ENCODE measurements at regions not wholly inside any gene's neighbourhood (a gene's known extent, or its start where the extent isn't known, plus 50 kb on each side); places are given as distances from the start of the nearest gene placed in this dataset.

- DNase-seq = no peak
Observed at GRCh38 chr15:77818484-77819047, 185.9 kb upstream of the LINGO1 start.

- no peak for DNase-seq
Observed at GRCh38 chr15:77817434-77817833, 184.7 kb upstream of the LINGO1 start.

GRCh38 chr15:77816983-77817382 is 184.3 kb upstream of the LINGO1 start:
- DNase-seq = no peak

- DNase-seq = no peak
Observed at GRCh38 chr15:77815015-77815414, 182.3 kb upstream of the LINGO1 start.

- no peak for DNase-seq
Observed at GRCh38 chr15:77812664-77813063, 180.0 kb upstream of the LINGO1 start.

GRCh38 chr15:77811270-77811669 is 178.6 kb upstream of the LINGO1 start:
- DNase-seq = no peak

GRCh38 chr15:77810130-77810571 is 177.4 kb upstream of the LINGO1 start:
- no peak for DNase-seq

- DNase-seq = no peak
Observed at GRCh38 chr15:77808581-77809177, 176.0 kb upstream of the LINGO1 start.

- DNase-seq = no peak
Observed at GRCh38 chr15:77808075-77808474, 175.4 kb upstream of the LINGO1 start.

GRCh38 chr15:77807611-77808010 is 174.9 kb upstream of the LINGO1 start:
- DNase-seq = no peak

- no peak for DNase-seq
Observed at GRCh38 chr15:77807115-77807514, 174.4 kb upstream of the LINGO1 start.

- no peak for DNase-seq
Observed at GRCh38 chr15:77804210-77804609, 171.5 kb upstream of the LINGO1 start.

- DNase-seq = no peak
Observed at GRCh38 chr15:77803487-77803886, 170.8 kb upstream of the LINGO1 start.

- no peak for DNase-seq
Observed at GRCh38 chr15:77800305-77800704, 167.6 kb upstream of the LINGO1 start.

GRCh38 chr15:77798847-77799246 is 166.1 kb upstream of the LINGO1 start:
- no peak for DNase-seq

- DNase-seq = no peak
Observed at GRCh38 chr15:77798151-77798835, 165.6 kb upstream of the LINGO1 start.

GRCh38 chr15:77797270-77797669 is 164.6 kb upstream of the LINGO1 start:
- DNase-seq = peak; percentile 38

- DNase-seq = no peak
Observed at GRCh38 chr15:77796046-77796729, 163.5 kb upstream of the LINGO1 start.

- no peak for DNase-seq
Observed at GRCh38 chr15:77795446-77795845, 162.7 kb upstream of the LINGO1 start.

GRCh38 chr15:77791941-77792340 is 159.2 kb upstream of the LINGO1 start:
- no peak for DNase-seq

GRCh38 chr15:77790481-77790880 is 157.8 kb upstream of the LINGO1 start:
- DNase-seq = no peak

GRCh38 chr15:77786956-77787355 is 154.2 kb upstream of the LINGO1 start:
- DNase-seq = no peak

- no peak for DNase-seq
Observed at GRCh38 chr15:77786181-77786890, 153.6 kb upstream of the LINGO1 start.
